ENCODE measurements at regions not wholly inside any gene's neighbourhood (a gene's known extent, or its start where the extent isn't known, plus 50 kb on each side); places are given as distances from the start of the nearest gene placed in this dataset.

- no peak for TF ChIP-seq POLR2AphosphoS5 (IDR thresholded peaks at IDR 0.05; ENCODE audit: low read depth, low read length)
- no peak for TF ChIP-seq POLR2A (IDR thresholded peaks at IDR 0.05; ENCODE audit: low read depth, low read length)
- TF ChIP-seq TAF1 (IDR thresholded peaks at IDR 0.05; ENCODE audit: borderline replicate concordance, low read depth, low read length) = no peak
Observed at GRCh38 chr3:150116196-150116595, 145.5 kb upstream of the PFN2 start.

Data from GM12892 (cell line).